ENCODE measurements at regions not wholly inside any gene's neighbourhood (a gene's known extent, or its start where the extent isn't known, plus 50 kb on each side); places are given as distances from the start of the nearest gene placed in this dataset.

DNA sequence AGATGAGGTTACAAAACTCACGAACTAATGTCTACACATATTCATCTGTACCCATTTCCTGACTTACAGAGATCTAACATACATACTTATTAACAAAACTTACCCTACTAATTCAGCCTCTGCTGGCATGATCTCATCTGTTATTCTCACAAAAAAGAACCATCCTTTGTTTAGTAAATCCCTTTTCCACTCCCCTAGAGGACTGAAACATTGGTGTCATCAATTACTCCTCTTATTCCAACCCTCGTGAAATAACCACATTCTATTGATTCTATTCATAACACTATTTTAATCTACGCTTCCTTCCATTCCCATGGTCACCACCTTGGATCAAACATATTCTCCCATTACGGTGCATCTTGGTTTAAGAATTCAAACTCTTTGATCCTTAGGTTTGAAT is 505.9 kb downstream of the SI start:
- DNase-seq (ENCODE audit: low read depth in 2 of 2), result no peak

DNA sequence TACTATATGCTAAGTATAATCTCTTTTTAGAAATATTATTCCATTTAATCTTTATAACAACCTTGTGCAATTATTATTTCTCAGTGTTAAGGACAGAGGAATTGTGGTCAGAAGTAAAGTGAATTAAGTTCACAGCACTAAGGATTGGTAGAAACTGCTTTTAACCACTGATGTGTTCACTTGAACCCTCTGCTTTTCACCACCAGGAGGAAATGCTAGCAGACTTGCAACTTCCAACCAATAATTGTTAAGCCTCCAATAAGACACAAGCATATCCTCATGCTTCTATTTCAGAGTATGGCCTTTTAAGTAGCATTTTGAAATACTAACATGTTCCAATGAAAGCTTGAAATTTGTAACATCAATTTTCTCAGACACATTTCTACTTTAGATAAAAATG is 527.4 kb downstream of the SI start:
- DNase-seq (ENCODE audit: low read depth in 2 of 2), result no peak

DNA sequence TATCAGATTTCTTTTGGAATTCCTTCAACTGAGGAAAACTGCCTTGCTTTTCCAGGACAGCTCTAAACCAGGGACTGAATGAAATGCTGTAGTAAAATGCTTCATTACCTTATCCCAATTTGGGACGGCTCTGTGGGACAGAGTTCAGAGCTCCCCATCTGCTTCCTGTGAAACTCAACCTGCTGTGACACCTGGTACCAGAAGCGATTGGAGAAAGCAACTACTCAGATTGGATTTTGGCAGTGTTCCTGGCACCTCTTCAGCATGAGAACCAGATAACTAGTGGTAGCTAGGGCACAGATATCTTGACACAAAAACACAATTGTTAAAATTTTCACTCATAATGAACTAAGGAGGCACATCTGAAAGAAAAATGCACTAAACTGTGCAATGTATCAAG is 539.1 kb downstream of the SI start:
- DNase-seq (ENCODE audit: low read depth in 2 of 2), result no peak

DNA sequence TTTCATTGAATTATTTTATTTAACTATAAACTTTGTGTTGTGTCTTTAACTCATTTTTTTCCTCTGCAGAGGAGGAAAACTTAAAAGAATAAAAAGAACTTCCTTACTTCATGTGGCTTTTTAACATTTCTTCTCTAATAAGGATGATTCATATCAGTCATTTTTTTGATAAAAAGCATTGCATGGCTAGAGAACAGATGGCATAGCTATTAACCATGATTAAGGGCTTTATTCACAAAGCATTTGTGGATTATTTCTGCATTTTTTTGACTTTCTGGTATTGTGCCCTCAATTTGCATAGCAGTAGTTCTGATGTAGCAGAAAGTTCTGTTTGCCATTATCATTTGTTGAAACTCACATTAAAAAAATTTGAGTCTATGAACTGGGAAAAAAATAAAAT is 540.8 kb downstream of the SI start:
- DNase-seq (ENCODE audit: low read depth in 2 of 2), result no peak

DNA sequence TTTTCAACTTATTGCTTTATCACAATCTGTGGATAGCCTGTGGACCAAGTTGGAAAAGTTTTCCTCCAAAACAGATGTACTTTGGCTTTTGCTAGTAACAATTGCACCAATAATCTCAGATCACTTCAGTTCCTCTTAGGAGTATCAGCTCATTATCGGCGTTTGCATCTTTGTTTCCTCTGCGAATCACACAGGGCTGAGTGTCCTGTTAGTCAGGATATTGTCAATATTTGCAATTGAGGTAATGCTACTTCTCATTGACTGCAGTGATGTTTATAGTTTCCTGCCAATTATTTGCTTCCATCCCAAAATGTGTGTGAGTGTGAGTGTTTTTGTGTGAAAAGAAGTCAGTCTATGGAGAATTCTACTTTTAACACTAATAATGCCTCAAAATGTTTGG is 545.0 kb downstream of the SI start:
- DNase-seq (ENCODE audit: low read depth in 2 of 2), result no peak

DNA sequence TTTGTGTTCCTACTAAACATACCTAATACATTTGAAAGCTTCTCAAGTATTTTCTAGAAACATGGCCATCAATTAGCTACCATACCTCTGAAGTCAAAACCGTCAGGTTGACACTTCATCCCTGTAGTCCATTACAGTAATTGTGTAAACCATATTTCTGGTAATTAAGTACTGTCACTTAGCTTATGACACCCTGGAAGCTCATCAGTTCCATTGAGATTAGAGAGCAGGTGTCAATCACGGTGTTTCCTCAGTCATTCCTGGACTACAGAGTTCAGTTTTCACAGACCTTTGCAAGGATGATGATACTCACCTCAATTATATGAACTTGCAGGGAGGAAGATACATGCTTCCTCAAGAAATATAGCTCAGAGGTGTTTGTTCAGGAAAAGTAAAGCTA is 552.0 kb downstream of the SI start:
- no peak for DNase-seq (ENCODE audit: low read depth in 2 of 2)

DNA sequence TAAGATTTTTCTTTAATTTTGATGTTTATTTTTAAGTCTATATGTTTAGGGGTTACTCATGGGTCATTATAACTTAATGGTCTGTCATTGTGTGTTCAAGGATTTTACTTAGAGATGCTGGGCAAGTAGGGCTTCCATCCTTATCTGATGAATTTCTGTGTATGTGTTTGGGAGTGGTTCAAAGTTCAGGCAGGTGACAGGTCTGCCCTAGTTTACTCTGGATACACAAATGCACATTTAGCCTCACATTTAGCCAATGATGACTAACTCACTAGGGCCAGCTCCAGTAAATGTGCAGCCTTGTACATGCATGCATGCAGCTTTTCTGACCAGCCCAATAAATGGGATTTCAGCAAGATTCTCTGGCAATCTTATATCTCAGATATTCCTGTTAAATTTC is 554.1 kb downstream of the SI start:
- DNase-seq (ENCODE audit: low read depth in 2 of 2), result no peak

DNA sequence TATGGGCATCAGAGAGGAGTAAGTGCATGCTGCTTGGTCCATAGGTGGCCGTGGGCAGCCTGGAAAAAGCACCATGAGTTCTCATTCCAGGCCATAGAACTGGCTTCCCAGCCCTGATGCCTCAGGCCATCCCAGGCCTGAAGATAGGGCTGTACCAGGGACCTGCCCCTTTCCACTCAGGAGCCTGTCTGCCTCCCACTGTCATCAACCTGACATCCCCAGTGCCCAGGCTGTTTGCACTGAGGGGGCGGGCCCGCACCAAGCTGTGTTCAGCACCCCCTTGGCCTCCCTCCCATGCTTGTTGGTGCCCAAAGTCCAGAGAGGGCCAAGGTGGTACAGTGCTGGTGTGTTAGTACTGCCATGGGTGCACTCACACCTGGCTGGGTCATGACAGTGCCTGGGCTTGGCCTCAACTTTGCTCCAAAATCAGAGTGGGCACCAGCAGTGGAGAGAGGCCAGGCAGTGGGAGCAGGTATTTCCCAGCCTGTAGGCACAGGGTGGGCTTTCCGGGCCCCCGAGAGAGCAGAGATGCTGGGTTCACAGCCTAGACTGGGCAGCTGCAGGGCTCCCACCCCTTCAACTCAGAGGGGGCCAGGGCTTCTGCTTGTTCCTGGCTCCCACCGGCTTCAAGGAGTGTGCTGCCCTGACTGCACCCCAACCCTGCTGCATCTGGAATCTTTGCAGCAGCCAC is 556.1 kb downstream of the SI start:
- DNase-seq (ENCODE audit: low read depth in 2 of 2), result no peak

DNA sequence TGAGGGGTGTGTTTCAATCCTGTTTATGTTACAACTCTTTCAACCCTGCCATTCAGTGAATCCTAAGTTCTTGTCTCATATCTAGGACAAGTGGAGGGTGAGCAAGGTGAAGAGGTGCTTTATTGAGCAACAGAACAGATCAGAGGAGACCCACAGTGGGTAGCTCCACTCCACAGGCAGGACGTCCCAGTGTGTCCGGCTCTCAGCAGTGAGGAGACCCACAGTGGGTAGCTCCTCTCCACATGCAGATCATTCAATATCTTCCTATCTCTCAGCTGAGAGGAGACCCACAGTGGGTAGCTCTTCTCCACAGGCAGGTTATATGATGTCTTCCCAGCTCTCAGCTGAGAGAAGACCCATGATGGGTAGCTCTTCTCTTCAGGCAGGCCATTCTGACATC is 556.7 kb downstream of the SI start:
- DNase-seq (ENCODE audit: low read depth in 2 of 2), result no peak

DNA sequence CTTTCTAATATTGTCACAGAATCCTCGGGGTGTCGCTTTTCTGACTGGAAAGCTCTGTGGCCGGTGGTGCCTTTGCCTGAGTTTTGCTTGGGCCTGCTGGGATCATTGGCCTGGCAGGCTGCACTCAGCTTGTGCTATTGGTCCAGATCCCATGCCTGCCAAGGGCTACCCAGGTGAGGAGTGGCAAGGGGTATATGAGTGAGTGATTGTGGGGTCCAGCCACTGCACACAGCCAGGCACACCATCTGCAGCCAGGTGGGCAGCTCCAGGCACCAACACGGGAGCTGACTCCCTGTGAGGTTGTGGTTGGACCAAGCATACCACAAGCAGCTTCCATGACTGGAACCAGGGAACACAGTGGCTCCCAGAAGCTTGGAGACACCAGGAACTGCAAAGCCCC is 557.2 kb downstream of the SI start:
- no peak for DNase-seq (ENCODE audit: low read depth in 2 of 2)

DNA sequence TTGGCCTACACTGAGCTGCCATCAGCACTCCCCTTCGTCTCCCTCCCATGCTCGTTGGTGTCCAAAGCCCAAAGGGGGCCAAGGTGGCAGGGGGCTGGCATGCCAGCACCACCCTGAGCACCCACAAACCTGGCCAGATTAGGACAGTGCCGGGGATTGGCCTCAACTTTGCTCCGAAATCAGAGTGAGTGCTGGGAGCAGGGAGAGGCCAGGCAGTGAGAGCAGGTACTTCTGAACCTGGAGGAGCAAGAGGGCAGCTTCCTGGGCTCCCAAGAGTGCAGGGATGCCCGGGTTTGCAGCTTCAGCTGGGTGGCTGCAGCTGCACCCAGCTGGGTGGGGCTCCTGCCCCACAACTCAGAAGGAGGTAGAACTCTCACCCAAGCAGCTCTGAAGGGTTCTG is 563.0 kb downstream of the SI start:
- no peak for DNase-seq (ENCODE audit: low read depth in 2 of 2)

DNA sequence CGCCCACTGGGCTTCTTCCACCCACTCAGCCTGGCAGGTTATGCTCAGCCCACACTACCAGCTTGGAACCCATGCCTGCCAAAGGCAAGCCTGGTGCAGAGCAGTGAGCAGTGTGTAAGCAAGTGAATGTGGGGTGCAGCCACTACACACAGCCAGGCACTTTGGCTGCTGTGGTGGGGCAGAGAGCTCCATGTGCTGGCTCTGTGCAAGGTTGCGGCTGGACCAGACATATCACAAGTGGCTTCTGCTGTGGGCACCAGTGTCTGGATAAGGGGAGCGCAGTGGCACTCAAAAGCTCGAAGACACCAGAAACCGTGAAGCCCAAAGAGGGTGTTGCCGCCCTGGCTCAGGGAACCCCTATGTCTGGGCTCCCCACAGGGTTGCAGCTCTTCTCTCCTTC is 563.7 kb downstream of the SI start:
- DNase-seq (ENCODE audit: low read depth in 2 of 2), result no peak

DNA sequence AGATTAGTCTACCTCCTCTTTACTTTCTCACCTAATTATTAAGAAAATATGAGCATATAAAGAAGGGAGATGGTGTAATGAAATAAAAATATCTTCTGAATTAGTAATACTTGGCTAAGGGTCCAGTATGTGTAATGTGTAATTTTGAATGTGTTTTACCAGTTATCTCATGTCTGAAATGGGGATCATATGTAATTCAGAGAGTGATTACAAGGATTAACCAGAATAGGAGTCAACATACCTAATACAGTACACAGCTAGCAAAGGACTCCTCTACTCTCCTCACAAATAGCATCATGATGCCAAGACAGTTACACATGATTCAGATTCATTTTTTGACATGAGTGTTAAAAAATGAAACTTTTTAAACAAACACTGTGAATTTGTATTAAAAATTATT is 570.4 kb downstream of the SI start:
- DNase-seq (ENCODE audit: low read depth in 2 of 2), result no peak

DNA sequence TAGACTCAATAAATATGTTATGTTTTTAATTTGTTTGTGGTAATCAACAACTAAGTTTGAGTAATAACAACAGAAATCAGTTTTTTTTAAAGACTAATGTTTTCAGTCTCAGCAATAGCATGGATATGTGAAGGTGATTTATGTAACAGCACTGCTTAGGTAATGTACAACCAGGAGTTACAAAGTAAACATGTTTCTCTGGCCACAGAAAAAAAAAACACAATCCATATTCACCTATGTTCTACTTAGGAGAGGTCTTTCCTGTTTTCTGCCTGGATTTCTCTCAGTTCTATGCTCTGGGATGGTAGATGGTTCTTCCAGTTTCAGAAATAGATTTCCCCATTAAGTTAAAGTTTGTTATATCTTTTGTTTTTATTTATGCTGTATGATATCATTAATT is 579.4 kb downstream of the SI start:
- DNase-seq (ENCODE audit: low read depth in 2 of 2), result no peak

DNA sequence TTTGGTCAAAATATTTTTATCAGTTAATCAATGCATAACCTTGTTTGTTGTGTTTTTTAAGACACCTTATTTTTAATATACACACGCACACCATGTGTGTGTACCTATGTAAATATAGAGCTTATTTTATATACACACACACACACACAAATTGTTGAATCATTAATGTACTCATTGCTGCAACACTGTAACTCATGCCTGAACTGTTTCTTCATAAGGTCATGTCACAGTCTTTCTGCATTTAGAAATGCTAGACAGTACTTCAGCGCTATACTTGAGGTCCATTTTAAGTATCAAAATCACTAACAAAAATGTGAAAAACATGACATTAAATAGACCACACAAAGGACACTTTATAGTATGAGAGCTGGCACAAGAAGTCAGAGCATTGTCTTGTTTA is 589.4 kb downstream of the SI start:
- no peak for DNase-seq (ENCODE audit: low read depth in 2 of 2)

DNA sequence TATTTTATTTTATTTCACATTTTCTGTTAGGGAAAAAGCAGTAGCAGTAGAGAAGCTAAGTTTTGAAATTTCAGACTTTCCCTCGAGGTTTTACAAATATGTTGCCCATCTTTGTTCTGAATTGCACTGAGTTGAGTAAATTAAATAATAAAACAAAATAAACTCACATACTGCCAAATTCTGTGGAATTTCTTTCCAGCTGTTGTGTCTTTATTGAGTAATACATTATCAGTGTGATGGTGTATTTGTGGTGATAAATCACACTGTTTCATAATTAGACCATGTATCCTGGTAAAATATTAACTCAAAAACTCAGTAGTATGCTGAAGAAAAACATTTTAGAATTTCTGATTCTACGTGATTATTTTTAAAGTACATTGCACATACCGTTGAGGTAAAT is 592.1 kb downstream of the SI start:
- DNase-seq (ENCODE audit: low read depth in 2 of 2), result no peak

DNA sequence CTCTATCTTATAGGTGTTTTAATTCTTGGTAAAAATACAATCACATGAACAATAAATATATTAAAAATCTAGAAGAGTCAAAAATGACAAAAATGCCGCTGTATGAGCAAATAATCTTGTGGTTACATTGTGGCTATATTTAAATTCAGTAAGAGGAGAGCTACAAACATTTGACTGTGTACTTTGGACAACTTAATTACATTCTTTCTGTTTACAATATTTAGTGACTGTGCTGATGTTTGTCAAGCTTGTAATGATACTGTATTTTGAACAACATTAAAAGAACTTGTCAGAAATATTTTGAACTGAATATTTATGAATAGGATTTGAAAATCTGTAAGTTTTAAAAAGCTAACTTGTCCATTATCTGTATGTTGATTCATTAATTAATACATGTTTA is 598.3 kb downstream of the SI start:
- DNase-seq (ENCODE audit: low read depth in 2 of 2), result no peak

DNA sequence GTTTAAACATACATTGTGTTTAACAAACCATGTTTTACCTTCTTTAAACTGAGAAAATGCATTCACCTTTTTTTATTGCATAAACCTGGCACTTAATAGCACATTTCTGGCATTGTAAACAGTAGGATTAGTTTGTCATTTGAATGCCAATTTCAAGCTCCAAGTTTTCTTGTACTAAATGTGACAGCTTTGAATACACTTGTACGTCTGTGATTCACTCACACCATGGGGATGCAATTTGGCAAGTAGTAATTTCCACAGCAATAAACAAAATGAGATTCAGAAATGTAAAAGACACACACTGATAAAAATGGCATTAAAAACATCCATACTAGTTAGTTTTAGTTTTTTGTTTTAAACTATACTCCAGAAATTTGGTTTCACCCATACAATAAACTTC is 598.9 kb downstream of the SI start:
- DNase-seq (ENCODE audit: low read depth in 2 of 2), result no peak

DNA sequence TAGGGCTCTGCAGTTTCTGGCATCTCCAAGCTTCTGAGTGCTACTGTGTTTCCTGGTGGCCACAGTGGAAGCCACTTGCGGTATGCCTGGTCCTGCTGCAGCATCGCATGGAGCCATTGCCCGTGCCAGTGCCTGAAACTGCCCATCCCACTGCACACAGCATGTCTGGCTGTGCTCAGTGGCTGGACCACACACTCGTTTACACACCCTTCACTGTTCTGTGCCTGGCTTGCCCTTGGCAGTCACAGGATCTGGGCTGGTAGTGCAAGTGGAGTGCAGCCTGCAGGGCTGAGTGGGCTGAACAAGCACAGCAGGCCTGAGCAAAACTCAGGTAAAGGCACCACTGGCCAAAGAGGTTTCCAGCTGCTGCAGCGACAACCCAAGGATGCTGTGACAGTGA is 600.0 kb downstream of the SI start:
- no peak for DNase-seq (ENCODE audit: low read depth in 2 of 2)

DNA sequence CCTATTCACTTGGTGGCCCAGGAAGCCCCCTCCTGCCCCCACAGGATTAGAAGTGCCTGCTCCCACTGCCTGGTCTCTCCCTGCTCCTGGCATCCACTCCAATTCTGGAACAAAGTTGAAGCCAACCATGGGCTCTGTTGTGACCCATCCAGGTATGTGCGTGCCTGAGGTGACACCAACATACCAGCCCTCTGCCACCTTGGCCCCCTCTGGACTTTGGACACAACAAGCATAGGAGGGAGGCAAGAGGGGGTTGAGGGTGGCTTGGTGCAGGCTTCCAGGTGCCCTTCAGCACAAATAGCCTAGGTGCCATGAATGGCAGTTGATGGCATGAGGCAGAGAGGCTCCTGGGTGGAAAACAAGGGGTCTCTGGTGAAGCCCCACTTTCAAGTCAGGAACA is 600.9 kb downstream of the SI start:
- DNase-seq (ENCODE audit: low read depth in 2 of 2), result no peak

DNA sequence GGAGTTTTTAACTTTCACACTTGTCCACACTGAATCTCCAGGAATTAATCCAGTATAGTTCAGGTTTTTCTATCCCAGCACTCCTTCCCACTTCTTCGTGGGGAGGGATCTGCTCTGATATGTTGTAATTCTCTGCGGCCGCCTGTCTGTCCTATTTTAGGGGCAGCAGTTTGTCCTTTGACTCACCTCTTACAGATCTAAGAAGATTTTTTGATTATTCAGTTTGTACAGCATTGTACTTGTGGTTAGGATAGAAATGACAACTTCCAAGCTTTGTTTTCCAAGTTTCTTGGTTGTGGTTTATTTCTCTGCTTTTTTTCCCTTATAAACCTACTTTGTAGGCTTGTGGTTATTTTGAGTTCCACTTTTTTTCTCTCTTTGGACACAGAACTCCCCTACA is 601.7 kb downstream of the SI start:
- no peak for DNase-seq (ENCODE audit: low read depth in 2 of 2)

DNA sequence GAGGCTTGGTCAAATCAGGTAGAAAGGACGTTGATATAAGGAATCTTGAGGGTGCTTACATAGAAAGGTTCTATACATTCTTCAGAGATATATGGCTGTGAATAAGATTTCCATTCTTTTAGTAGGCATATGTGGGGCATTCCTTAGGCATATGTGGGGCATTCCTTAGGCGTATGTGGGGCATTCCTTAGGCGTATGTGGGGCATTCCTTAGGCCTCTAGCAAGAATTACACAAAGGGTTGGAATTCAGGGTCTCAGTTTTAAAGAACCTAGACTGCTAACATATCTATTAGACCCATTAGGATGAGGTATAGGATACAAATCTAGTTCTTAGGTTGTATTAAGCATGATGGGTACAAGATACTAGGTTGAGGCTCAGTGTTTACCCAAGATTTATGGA is 607.8 kb downstream of the SI start:
- no peak for DNase-seq (ENCODE audit: low read depth in 2 of 2)

DNA sequence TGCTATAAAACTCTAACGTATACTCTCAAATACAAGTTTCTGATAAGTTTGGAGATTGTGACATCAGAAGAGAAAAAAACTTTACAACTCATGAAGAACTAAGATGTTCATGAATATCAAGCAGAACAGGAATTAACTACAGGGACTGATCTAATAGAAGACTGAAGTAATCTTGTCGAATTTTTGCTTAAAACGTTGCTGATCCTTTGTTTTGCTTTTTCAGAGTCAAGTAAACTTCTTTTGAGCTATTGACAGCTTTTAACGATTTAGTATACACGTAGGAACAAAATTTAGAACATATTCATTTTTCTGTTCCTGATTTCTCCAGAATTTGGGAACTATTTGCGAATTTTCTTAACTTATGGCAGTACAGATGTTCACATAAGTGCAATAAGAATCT is 610.2 kb downstream of the SI start:
- no peak for DNase-seq (ENCODE audit: low read depth in 2 of 2)

DNA sequence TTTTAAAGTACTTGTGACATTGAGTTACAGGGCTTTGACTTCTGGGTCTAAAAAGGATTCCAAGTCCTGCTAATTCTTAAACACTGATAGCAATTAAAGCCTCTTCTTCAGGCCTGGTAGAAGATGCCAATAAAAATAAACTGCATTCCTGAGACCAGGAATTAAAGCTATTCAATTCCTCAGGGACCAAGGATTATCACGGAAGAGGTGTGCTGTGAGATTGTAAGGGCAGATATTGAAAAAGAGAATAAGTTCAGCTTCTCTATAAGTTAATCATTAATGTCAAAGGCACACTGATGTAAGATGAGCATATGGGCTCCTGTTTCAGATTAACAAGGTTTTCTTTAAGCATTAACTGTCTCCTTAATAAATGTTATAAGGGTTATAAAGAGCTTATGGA is 611.3 kb downstream of the SI start:
- DNase-seq (ENCODE audit: low read depth in 2 of 2), result no peak

DNA sequence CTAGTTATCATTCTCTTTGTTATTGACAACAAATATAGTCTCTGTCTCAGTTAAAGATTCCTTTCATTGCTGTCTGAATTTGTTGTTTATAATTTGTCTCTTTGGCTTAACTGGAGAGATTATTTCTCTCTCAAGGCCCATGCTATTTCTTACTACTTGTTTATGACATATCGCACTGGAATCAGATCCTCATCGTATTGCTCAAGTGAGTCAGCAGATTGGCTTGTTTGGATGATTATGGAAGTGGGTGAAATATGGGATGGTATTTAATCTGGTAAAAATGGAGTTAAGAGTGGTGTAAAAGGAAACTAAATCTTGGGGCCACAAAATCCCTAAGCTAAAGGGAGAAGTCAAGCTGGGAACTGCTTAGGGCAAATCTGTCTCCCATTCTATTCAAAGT is 613.1 kb downstream of the SI start:
- DNase-seq (ENCODE audit: low read depth in 2 of 2), result no peak

Measured in stimulated activated CD4-positive, alpha-beta T cell treated with anti-CD3 and anti-CD28 coated beads, Interleukin-1b, Interleukin-23, amount 100 ng/mL, for 4 hours (primary cell).